B cell (primary cell): ENCODE measurements at regions not wholly inside any gene's neighbourhood (a gene's known extent, or its start where the extent isn't known, plus 50 kb on each side); places are given as distances from the start of the nearest gene placed in this dataset.

Experiments used
- ATAC-seq: fragments of 200-7000 bp; cut with Tn5 transposase; one replicate; pipeline ENCODE4 v1.10.0; 2021; ENCODE audit warnings: low read depth, mild to moderate bottlenecking, moderate number of reproducible peaks, moderate library complexity
- CTCF ChIA-PET: fragments of 350-600 bp; sonication (Branson Sonifier 250); formaldehyde crosslinking; loops from one replicate; lab custom pipeline; 2021; ENCODE audit warnings: antibody characterized with exemption, inconsistent platforms; lab: Charles Lee
- POLR2A ChIA-PET: fragments of 350-600 bp; sonication (Branson Sonifier 250); formaldehyde crosslinking; loops from one replicate; lab custom pipeline; 2021; ENCODE audit warnings: antibody characterized with exemption; lab: Charles Lee
- DNase-seq: peaks from one replicate; pipeline ENCODE4 v3.0.0; 2013
- H2AFZ ChIP-seq: 2 replicates; pipeline ENCODE4 v1.6.1; 2012; ENCODE audit warnings: mild to moderate bottlenecking, low read depth, low read length; ENCODE audit not compliant: insufficient read depth, poor library complexity, severe bottlenecking
- H3K27ac ChIP-seq, 2 donors: 1 replicate in 1 of 2; 2 replicates in 1 of 2; pipeline ENCODE4 v1.5.1; 2012 to 2013; ENCODE audit warnings: low read length in 2 of 2, mild to moderate bottlenecking in 2 of 2, moderate library complexity in 1 of 2
- H3K27me3 ChIP-seq, 4 experiments: fragments of 200-600 bp in 1 of 4; sonication (generic) in 1 of 4; replicated peaks in 1 of 4; 1 replicate in 2 of 4; 2 replicates in 2 of 4; pipeline versions ENCODE4 v1.6.1 to v1.7.0; 2013 to 2016; ENCODE audit warnings: low read length in 3 of 4, mild to moderate bottlenecking in 2 of 4, mixed read lengths in 1 of 4, moderate library complexity in 1 of 4; ENCODE audit not compliant: insufficient read depth in 4 of 4, control insufficient read depth in 3 of 4; ENCODE audit errors: control extremely low read depth in 1 of 4
- H3K36me3 ChIP-seq, 2 experiments: replicated peaks in 1 of 2; 1 replicate in 1 of 2; 2 replicates in 1 of 2; pipeline versions ENCODE4 v1.6.1 to v1.7.1; 2013; ENCODE audit warnings: low read length in 1 of 2; ENCODE audit not compliant: insufficient read depth in 2 of 2, control insufficient read depth in 1 of 2; ENCODE audit errors: control extremely low read depth in 1 of 2, extremely low read depth in 1 of 2
- H3K4me1 ChIP-seq, 2 donors: fragments of 200-600 bp in 1 of 2; sonication (generic) in 1 of 2; 1 replicate in 1 of 2; 2 replicates in 1 of 2; pipeline versions ENCODE4 v1.5.1 to v1.6.1; 2013 to 2017; ENCODE audit warnings: low read length in 2 of 2; ENCODE audit not compliant: control insufficient read depth in 2 of 2, insufficient read depth in 2 of 2
- H3K4me2 ChIP-seq: replicated peaks from 2 replicates; pipeline ENCODE3; 2012; ENCODE audit warnings: mild to moderate bottlenecking, low read depth, low read length; ENCODE audit not compliant: poor library complexity, severe bottlenecking
- H3K4me3 ChIP-seq, 5 experiments: fragments of 200-600 bp in 1 of 5; sonication (generic) in 1 of 5; 1 replicate in 3 of 5; 2 replicates in 2 of 5; pipeline versions ENCODE4 v1.5.1 to v1.7.0; 2011 to 2016; ENCODE audit warnings: low read length in 4 of 5, mild to moderate bottlenecking in 4 of 5, low read depth in 2 of 5, control low read depth in 1 of 5, moderate library complexity in 1 of 5; ENCODE audit not compliant: insufficient read depth in 1 of 5; ENCODE audit errors: control extremely low read depth in 1 of 5, extremely low read depth in 1 of 5
- H3K79me2 ChIP-seq: fragments of 200-600 bp; sonication (generic); one replicate; pipeline ENCODE4 v1.6.0; 2016; ENCODE audit warnings: low read length; ENCODE audit not compliant: control insufficient read depth, insufficient read depth
- H3K9ac ChIP-seq: fragments of 200-600 bp; sonication (generic); 2 replicates; pipeline ENCODE4 v1.6.1; 2017; ENCODE audit warnings: mild to moderate bottlenecking, low read length, moderate library complexity
- H3K9me3 ChIP-seq, 3 donors: one replicate each; pipeline versions ENCODE4 v1.6.1 to v1.7.1; 2013; ENCODE audit warnings: low read length in 2 of 3; ENCODE audit not compliant: control insufficient read depth in 2 of 3, insufficient read depth in 1 of 3; ENCODE audit errors: control extremely low read depth in 1 of 3
- H4K20me1 ChIP-seq: 2 replicates; pipeline ENCODE4 v1.6.0; 2012; ENCODE audit warnings: mild to moderate bottlenecking, low read length; ENCODE audit not compliant: insufficient read depth, control insufficient read depth, poor library complexity, severe bottlenecking
- H3K27ac Mint-ChIP-seq: one replicate; pipeline ENCODE4 v1.8.0; 2021; ENCODE audit warnings: mixed read lengths
- H3K27me3 Mint-ChIP-seq: one replicate; pipeline ENCODE4 v1.8.0; 2021; ENCODE audit warnings: mixed read lengths
- H3K4me1 Mint-ChIP-seq: one replicate; pipeline ENCODE4 v1.8.0; 2021; ENCODE audit warnings: mixed read lengths
- H3K4me3 Mint-ChIP-seq: one replicate; pipeline ENCODE4 v1.8.0; 2021; ENCODE audit warnings: mixed read lengths
- H3K9me3 Mint-ChIP-seq: one replicate; pipeline ENCODE4 v1.8.0; 2022; ENCODE audit warnings: mixed read lengths; ENCODE audit not compliant: insufficient read depth
- EZH2 ChIP-seq: IDR thresholded peaks from 2 replicates; pipeline ENCODE4 v1.6.1; 2012; ENCODE audit warnings: borderline replicate concordance, low read depth, mild to moderate bottlenecking, moderate library complexity, low read length; ENCODE audit not compliant: insufficient read depth, poor library complexity, severe bottlenecking
- WGBS: methylation state at CpG from one replicate; pipeline ENCODE4 v1.1.5; 2013; ENCODE audit warnings: missing lambda C conversion rate; ENCODE audit not compliant: insufficient coverage; 5-methylcytosine and 5-hydroxymethylcytosine counted together
- intact Hi-C: fragments of 100-400 bp; cut with micrococcal nuclease; formaldehyde crosslinking; loops from one replicate; pipeline ENCODE4 v1.10.0; 2022
- TF ChIP-seq, protein P1 (sequence below): fragments of 200-600 bp; IDR thresholded peaks from one replicate; pipeline ENCODE4 v1.8.0; 2022; ENCODE audit warnings: antibody characterized with exemption, mild to moderate bottlenecking

DNA sequence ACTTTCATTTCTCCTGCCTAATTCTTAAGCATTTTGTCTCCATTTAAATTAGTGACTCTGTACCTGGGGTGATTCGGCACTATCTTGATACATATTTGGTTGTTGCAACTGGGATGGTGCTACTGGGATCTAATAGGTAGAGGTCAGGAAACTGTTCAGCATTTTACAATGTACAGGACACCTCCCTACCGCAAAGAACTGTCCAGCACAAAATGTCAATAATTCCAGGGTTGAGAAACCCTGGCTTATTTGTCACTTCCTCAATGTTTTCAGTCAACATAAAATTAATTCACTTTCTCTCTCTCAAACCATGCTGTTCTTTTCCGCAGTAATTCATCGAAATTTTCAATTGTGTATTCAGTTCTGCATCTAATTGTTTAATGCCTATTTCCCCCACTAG, 151.4 kb upstream of the CALCR start:
- ChIA-PET CTCF (no interaction called here), POLR2A (no interaction called here)
- H3K9me3 Mint-ChIP-seq: no peaks in the 10 kb centered on the region
- H3K9ac ChIP-seq: no peak overlapping the region
- ATAC-seq (no peak), DNase-seq (no peak)
- no peaks in the 10 kb centered on the region for H3K4me1 Mint-ChIP-seq
- H3K27me3 Mint-ChIP-seq: peaks cover 13% of the 10 kb centered on the region
- H3K9me3 ChIP-seq: no peaks in the 10 kb centered on the region
- intact Hi-C loops: no loop called here
- no peak for TF ChIP-seq EZH2
- TF ChIP-seq, protein P1, sequence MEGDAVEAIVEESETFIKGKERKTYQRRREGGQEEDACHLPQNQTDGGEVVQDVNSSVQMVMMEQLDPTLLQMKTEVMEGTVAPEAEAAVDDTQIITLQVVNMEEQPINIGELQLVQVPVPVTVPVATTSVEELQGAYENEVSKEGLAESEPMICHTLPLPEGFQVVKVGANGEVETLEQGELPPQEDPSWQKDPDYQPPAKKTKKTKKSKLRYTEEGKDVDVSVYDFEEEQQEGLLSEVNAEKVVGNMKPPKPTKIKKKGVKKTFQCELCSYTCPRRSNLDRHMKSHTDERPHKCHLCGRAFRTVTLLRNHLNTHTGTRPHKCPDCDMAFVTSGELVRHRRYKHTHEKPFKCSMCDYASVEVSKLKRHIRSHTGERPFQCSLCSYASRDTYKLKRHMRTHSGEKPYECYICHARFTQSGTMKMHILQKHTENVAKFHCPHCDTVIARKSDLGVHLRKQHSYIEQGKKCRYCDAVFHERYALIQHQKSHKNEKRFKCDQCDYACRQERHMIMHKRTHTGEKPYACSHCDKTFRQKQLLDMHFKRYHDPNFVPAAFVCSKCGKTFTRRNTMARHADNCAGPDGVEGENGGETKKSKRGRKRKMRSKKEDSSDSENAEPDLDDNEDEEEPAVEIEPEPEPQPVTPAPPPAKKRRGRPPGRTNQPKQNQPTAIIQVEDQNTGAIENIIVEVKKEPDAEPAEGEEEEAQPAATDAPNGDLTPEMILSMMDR: no peak
- 86% methylated on average over 1 of the region's 4 CpGs for WGBS
- no peak overlapping the region for H3K4me3 Mint-ChIP-seq
- H3K79me2 ChIP-seq: no peaks in the 10 kb centered on the region
- no peak overlapping the region for H3K4me3 ChIP-seq
- H4K20me1 ChIP-seq: no peaks in the 10 kb centered on the region
- no peak overlapping the region for H3K27ac Mint-ChIP-seq
- H2AFZ ChIP-seq: no peak overlapping the region
- H3K27me3 ChIP-seq: peaks cover 0 to 7% (median 0%) of the 10 kb centered on the region in 4 experiments
- no peaks in the 10 kb centered on the region for H3K4me1 ChIP-seq
- H3K4me2 ChIP-seq: no peak overlapping the region
- H3K36me3 ChIP-seq: no peaks in the 10 kb centered on the region
- H3K27ac ChIP-seq: no peak overlapping the region

DNA sequence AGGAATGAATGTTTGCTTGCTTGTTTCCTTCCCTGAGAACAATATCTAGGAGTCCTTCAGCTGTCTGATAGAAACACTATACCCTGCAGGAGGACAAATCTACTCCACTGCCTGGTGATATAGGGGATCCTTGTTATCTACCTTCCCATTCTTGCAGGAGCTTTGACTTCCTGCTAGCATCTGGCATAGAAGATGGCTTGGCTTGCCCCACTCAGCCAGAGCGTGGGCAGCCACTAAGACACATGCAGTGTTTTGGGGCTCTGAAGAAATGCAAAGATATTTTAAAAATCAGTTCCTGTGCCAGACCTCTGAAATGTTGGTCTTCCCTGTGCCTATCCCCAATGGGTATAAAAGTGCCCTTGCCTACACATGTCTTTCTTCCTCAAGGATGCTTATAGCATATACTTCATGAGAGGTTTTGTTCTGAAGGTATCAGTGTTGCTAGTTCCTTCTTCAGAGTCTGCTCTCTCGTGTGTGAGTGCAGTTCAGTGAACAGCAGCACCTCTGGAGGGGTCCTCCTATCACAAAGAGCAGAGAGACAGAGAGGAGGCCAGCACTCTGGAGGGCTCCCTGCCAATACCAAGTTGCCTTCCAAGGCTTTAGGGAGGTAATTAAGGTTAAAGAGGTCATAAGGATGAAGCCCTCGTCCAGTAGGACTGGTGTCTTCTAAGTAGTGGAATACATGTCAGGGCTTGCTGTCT, 149.1 kb upstream of the CALCR start:
- no peak for DNase-seq
- 73% methylated on average over 3 of the region's 3 CpGs for WGBS
- Histone ChIP-seq H3K4me1 (no peaks in the 10 kb centered on the region), H3K79me2 (no peaks in the 10 kb centered on the region), H3K4me3 (no peak overlapping the region), H3K4me2 (no peak overlapping the region), H3K9ac (no peak overlapping the region), H3K9me3 (no peaks in the 10 kb centered on the region), H3K36me3 (no peaks in the 10 kb centered on the region), H3K27ac (no peak overlapping the region), H3K27me3 (peaks cover 0 to 3% (median 0%) of the 10 kb centered on the region in 4 experiments), H4K20me1 (no peaks in the 10 kb centered on the region), H2AFZ (no peak overlapping the region)
- intact Hi-C loops: no loop called here
- no peak overlapping the region for H3K27ac Mint-ChIP-seq
- peaks cover 22% of the 10 kb centered on the region for H3K27me3 Mint-ChIP-seq
- no peak for TF ChIP-seq EZH2
- TF ChIP-seq, protein P1: no peak
- H3K9me3 Mint-ChIP-seq: no peaks in the 10 kb centered on the region
- ChIA-PET CTCF (no interaction called here), POLR2A (no interaction called here)
- ATAC-seq: no peak
- H3K4me1 Mint-ChIP-seq: no peaks in the 10 kb centered on the region
- no peak overlapping the region for H3K4me3 Mint-ChIP-seq
